GM18858 (cell line): ENCODE measurements at regions not wholly inside any gene's neighbourhood (a gene's known extent, or its start where the extent isn't known, plus 50 kb on each side); places are given as distances from the start of the nearest gene placed in this dataset.
"Not testable (repeated sequence)": the region's sequence is repeated elsewhere in the genome, so short reads cannot be mapped to it uniquely, and the experiment has no call there.

Experiments used
- ATAC-seq: cut with Tn5 transposase; IDR thresholded peaks from one replicate; pipeline ENCODE4 v1.9.1; 2021; ENCODE audit not compliant: unreplicated experiment

- ATAC-seq = no peak
These were observed 92.0 kb upstream of the CARD11 start for GRCh38 chr7:3135626-3136025.

GRCh38 chr7:3138206-3138605 is 94.5 kb upstream of the CARD11 start:
- no peak for ATAC-seq

GRCh38 chr7:3138997-3139396 is 95.3 kb upstream of the CARD11 start:
- no peak for ATAC-seq

GRCh38 chr7:3140834-3141233 is 97.2 kb upstream of the CARD11 start:
- no peak for ATAC-seq

GRCh38 chr7:3141326-3141725 is 97.7 kb upstream of the CARD11 start:
- no peak for ATAC-seq

- ATAC-seq = no peak
These were observed 100.5 kb upstream of the CARD11 start for GRCh38 chr7:3143869-3144775.

- not testable (repeated sequence) for ATAC-seq
These were observed 101.1 kb upstream of the CARD11 start for GRCh38 chr7:3144776-3145125.

GRCh38 chr7:3146571-3147226 is 103.0 kb upstream of the CARD11 start:
- no peak for ATAC-seq

GRCh38 chr7:3148471-3148870 is 104.8 kb upstream of the CARD11 start:
- ATAC-seq = not testable (repeated sequence)

GRCh38 chr7:3149231-3149995 is 105.7 kb upstream of the CARD11 start:
- no peak for ATAC-seq

- ATAC-seq = no peak
These were observed 106.4 kb upstream of the CARD11 start for GRCh38 chr7:3150027-3150426.

GRCh38 chr7:3151784-3152183 is 108.1 kb upstream of the CARD11 start:
- ATAC-seq = no peak

GRCh38 chr7:3152714-3153113 is 109.0 kb upstream of the CARD11 start:
- ATAC-seq = no peak

GRCh38 chr7:3153118-3153517 is 109.5 kb upstream of the CARD11 start:
- ATAC-seq = no peak

- no peak for ATAC-seq
These were observed 110.7 kb upstream of the CARD11 start for GRCh38 chr7:3154317-3154716.

GRCh38 chr7:3154881-3155494 is 111.3 kb upstream of the CARD11 start:
- peak; percentile 56 for ATAC-seq

- ATAC-seq = no peak
These were observed 112.8 kb upstream of the CARD11 start for GRCh38 chr7:3156508-3156907.

GRCh38 chr7:3157566-3158287 is 114.1 kb upstream of the CARD11 start:
- no peak for ATAC-seq

- no peak for ATAC-seq
These were observed 114.7 kb upstream of the CARD11 start for GRCh38 chr7:3158341-3158760.

GRCh38 chr7:3159039-3159438 is 115.4 kb upstream of the CARD11 start:
- ATAC-seq = no peak

- ATAC-seq = no peak
These were observed 115.8 kb upstream of the CARD11 start for GRCh38 chr7:3159445-3159844.
